Memory B cell (primary cell): ENCODE measurements at regions not wholly inside any gene's neighbourhood (a gene's known extent, or its start where the extent isn't known, plus 50 kb on each side); places are given as distances from the start of the nearest gene placed in this dataset.
"Not testable (repeated sequence)": the region's sequence is repeated elsewhere in the genome, so short reads cannot be mapped to it uniquely, and the experiment has no call there.

Experiments
- ATAC-seq: fragments of 150-1000 bp; cut with Tn5 transposase; 2 replicates; pipeline ENCODE4 v1.10.0; 2021; ENCODE audit warnings: low read depth, mild to moderate bottlenecking, moderate library complexity
- DNase-seq, 2 donors: peaks; one replicate each; pipeline ENCODE4 v3.0.0; 2022; ENCODE audit warnings: low spot score in 2 of 2
- H3K27ac Mint-ChIP-seq: one replicate; pipeline ENCODE4 v1.8.0; 2022; ENCODE audit warnings: mild to moderate bottlenecking, moderate library complexity, mixed read lengths
- H3K27me3 Mint-ChIP-seq: one replicate; pipeline ENCODE4 v1.8.0; 2022; ENCODE audit warnings: mixed read lengths
- H3K36me3 Mint-ChIP-seq: one replicate; pipeline ENCODE4 v1.8.0; 2022; ENCODE audit warnings: mild to moderate bottlenecking, mixed read lengths
- H3K4me1 Mint-ChIP-seq: one replicate; pipeline ENCODE4 v1.8.0; 2022; ENCODE audit warnings: mixed read lengths
- H3K4me3 Mint-ChIP-seq: one replicate; pipeline ENCODE4 v1.8.0; 2022; ENCODE audit warnings: mild to moderate bottlenecking, moderate library complexity, mixed read lengths
- H3K9me3 Mint-ChIP-seq: one replicate; pipeline ENCODE4 v1.8.0; 2022; ENCODE audit warnings: mixed read lengths

DNA sequence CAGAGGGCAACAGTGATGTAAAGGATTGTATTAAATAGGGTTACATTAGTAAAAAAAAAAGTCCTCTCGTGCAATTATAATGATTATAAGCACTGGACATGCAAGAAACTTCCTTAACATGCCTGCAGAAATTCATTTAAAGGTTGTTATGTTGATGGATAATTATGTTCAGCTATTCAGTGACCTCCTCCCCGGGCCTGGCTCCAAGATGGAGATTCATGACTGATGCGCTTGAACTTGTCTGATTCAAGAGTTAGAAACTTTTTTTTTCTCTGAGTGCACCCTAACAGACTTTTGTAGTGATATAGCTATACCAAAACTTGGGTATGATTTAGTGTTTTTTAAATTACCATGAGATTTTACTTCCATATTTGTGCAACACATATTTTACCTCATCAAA lies 1170.0 kb upstream of the CITED2 start:
- DNase-seq (no peak), ATAC-seq (no peak)
- Mint-ChIP-seq H3K9me3 (no peaks in the 10 kb centered on the region), H3K4me1 (no peaks in the 10 kb centered on the region), H3K4me3 (no peak overlapping the region), H3K27ac (no peak overlapping the region), H3K27me3 (no peaks in the 10 kb centered on the region), H3K36me3 (no peaks in the 10 kb centered on the region)

- Mint-ChIP-seq H3K27ac (no peak overlapping the region), H3K4me3 (no peak overlapping the region), H3K4me1 (no peaks in the 10 kb centered on the region), H3K9me3 (no peaks in the 10 kb centered on the region), H3K36me3 (no peaks in the 10 kb centered on the region), H3K27me3 (no peaks in the 10 kb centered on the region)
- no peak for DNase-seq
- no peak for ATAC-seq
Observed at GRCh38 chr6:140542863-140543262, 1168.4 kb upstream of the CITED2 start.

DNA sequence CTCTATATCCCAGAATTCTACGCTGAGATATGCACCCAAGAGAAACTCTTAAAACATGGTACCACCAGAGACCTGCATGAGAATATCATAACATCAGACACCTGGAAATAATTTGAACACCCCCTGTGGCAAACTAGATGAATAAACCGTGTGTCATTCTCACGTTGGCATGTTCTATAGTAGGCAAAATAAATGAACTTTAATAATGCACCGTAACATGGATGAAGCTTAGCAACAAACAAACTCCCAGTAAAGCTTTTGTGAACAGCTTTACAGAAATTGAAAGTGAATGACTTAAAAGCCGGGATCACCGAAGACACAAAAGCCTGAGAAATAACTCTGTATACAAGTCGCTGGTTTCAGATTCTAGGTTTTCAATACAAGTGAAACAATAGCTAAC lies 1166.8 kb upstream of the CITED2 start:
- Mint-ChIP-seq H3K27ac (no peak overlapping the region), H3K9me3 (no peaks in the 10 kb centered on the region), H3K36me3 (no peaks in the 10 kb centered on the region), H3K4me1 (no peaks in the 10 kb centered on the region), H3K4me3 (no peak overlapping the region), H3K27me3 (no peaks in the 10 kb centered on the region)
- ATAC-seq (no peak), DNase-seq (no peak)

DNA sequence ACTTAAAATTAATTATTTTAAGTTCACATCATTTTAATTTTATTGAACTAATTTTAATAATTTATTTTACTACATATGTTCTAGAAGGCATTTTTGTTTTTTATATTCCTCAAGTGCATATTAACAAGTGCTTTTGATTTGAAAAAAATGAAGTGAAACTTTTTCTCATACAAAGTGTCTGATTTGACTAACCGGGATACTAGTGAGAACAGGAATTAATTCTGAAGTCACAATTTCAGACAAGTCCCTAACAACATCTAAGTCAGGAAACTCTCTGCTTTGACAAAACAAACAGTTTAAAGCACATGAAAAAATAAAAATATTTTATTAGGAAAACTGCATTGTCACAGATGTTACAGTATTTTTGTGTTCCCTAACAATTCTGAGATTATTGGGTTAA lies 1166.3 kb upstream of the CITED2 start:
- ATAC-seq (no peak), DNase-seq (no peak)
- Mint-ChIP-seq H3K9me3 (no peaks in the 10 kb centered on the region), H3K4me3 (no peak overlapping the region), H3K4me1 (no peaks in the 10 kb centered on the region), H3K27ac (no peak overlapping the region), H3K36me3 (no peaks in the 10 kb centered on the region), H3K27me3 (no peaks in the 10 kb centered on the region)

DNA sequence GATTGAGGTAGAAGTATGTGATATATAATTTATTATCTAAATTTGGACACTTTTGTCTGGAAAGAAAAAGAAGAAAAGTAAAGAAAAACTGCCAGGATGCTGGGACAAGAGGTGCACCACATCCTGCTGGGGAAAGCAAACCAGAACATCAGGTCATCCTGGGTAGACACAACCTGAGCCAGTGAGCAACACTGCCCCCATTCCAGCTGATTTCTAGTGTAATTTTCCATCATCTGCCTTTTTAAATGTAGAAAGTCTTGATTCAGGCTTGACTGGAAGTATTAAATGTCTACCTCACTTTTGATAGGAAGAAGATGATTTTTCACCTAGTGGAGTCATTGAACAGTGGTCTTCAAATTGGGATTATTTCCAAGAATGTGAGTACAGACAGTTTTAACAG lies 1164.5 kb upstream of the CITED2 start:
- Mint-ChIP-seq H3K4me1 (no peaks in the 10 kb centered on the region), H3K36me3 (no peaks in the 10 kb centered on the region), H3K27me3 (no peaks in the 10 kb centered on the region), H3K27ac (no peak overlapping the region), H3K4me3 (no peak overlapping the region), H3K9me3 (peaks cover 4% of the 10 kb centered on the region)
- DNase-seq (no peak), ATAC-seq (no peak)

DNA sequence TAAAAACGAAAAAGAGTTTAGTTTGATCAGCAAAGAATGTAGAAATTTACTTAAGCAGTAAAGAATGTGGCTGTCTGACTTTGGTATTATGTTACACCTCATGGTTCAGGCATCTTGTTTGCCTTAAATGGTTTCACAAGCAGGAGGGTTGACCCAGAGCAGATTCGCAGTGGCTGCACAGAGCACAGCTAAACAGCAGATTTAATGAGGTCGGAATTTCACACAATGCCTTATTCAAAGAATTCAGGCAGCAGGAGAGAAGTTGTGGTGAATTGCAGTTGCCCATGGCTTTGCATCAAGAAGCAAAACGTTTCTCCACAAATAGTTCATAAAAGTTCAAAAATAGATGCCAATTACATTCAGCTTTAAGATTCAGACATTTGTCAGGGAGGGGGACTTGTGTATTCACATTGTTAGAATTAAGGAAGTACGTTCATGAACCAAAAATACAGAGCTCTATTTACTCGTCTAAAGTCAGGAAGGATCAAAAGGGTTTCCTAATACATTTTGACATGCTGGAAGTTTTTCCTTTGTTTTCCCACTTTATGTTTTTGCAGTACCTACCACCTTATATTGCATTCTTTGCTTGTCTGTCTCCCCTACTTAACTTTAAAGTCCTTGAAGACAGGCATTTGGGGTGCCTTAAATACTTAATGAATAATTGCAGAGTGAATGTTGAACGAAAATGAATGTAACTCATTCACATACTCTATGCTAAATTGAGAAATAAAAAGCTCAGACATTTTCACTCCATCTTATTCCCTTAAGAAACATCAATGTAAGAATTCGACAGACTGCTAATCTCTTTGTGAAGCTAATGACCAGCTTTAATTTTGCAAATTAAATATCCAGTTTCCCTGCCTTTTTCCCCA lies 1163.6 kb upstream of the CITED2 start:
- ATAC-seq (no peak), DNase-seq (no peak)
- no peaks in the 10 kb centered on the region for H3K4me1 Mint-ChIP-seq
- no peak overlapping the region for H3K4me3 Mint-ChIP-seq
- H3K9me3 Mint-ChIP-seq: peaks cover 4% of the 10 kb centered on the region
- H3K36me3 Mint-ChIP-seq: no peaks in the 10 kb centered on the region
- no peak overlapping the region for H3K27ac Mint-ChIP-seq
- no peaks in the 10 kb centered on the region for H3K27me3 Mint-ChIP-seq

GRCh38 chr6:140537211-140537610 lies 1162.8 kb upstream of the CITED2 start:
- ATAC-seq: no peak
- Mint-ChIP-seq H3K27me3 (no peaks in the 10 kb centered on the region), H3K36me3 (no peaks in the 10 kb centered on the region), H3K9me3 (peaks cover 4% of the 10 kb centered on the region), H3K27ac (no peak overlapping the region), H3K4me3 (no peak overlapping the region), H3K4me1 (no peaks in the 10 kb centered on the region)
- DNase-seq: no peak

- Mint-ChIP-seq H3K36me3 (no peaks in the 10 kb centered on the region), H3K27ac (no peak overlapping the region), H3K4me1 (no peaks in the 10 kb centered on the region), H3K9me3 (peaks cover 4% of the 10 kb centered on the region), H3K4me3 (no peak overlapping the region), H3K27me3 (peaks cover 2% of the 10 kb centered on the region)
- ATAC-seq (no peak), DNase-seq (no peak)
Observed at GRCh38 chr6:140535511-140535910, 1161.1 kb upstream of the CITED2 start.

DNA sequence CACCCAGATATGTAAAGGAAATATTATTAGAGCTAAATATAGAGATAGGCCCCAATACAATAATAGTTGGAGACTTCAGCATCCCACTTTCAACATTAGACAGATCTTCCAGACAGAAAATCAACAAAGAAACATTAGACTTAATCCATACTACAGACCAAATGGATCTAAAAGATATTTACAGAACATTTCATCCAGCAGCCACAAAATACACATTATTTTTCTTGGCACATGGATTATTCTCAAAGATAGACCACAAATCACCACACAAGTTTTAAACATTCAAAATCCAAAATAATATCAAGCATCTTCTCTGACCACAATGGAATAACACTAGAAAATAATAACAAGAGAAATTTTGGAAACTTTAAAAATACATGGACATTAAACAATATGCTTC lies 1159.1 kb upstream of the CITED2 start:
- no peaks in the 10 kb centered on the region for H3K36me3 Mint-ChIP-seq
- H3K27me3 Mint-ChIP-seq: peaks cover 2% of the 10 kb centered on the region
- H3K4me3 Mint-ChIP-seq: no peak overlapping the region
- no peaks in the 10 kb centered on the region for H3K4me1 Mint-ChIP-seq
- DNase-seq (no peak), ATAC-seq (no peak)
- H3K9me3 Mint-ChIP-seq: peaks cover 4% of the 10 kb centered on the region
- H3K27ac Mint-ChIP-seq: no peak overlapping the region

DNA sequence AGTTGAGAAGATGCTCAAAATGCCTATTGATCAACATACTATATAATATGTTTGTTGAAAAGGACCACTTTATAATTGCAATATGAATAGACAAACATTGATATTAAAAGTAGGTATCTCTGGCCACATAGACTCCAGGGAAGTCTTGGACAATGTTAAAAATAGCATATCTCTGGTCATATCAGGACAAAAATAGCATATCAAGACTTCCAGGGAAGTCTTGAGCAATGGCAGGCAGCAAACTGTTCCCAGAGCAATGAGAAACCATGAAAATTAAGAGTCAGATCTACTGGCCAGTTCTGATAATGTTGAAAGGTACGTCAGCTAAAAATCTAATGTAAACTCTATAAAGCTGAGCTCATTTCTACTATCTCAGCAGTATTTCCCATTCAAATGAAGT lies 1130.3 kb upstream of the CITED2 start:
- Mint-ChIP-seq H3K27me3 (no peaks in the 10 kb centered on the region), H3K4me3 (no peak overlapping the region), H3K4me1 (no peaks in the 10 kb centered on the region), H3K27ac (no peak overlapping the region), H3K9me3 (no peaks in the 10 kb centered on the region), H3K36me3 (no peaks in the 10 kb centered on the region)
- DNase-seq (no peak), ATAC-seq (no peak)

GRCh38 chr6:140500849-140501248 lies 1126.4 kb upstream of the CITED2 start:
- DNase-seq: no peak
- Mint-ChIP-seq H3K9me3 (no peaks in the 10 kb centered on the region), H3K27me3 (no peaks in the 10 kb centered on the region), H3K27ac (no peak overlapping the region), H3K4me1 (no peaks in the 10 kb centered on the region), H3K36me3 (no peaks in the 10 kb centered on the region), H3K4me3 (no peak overlapping the region)
- ATAC-seq: no peak

DNA sequence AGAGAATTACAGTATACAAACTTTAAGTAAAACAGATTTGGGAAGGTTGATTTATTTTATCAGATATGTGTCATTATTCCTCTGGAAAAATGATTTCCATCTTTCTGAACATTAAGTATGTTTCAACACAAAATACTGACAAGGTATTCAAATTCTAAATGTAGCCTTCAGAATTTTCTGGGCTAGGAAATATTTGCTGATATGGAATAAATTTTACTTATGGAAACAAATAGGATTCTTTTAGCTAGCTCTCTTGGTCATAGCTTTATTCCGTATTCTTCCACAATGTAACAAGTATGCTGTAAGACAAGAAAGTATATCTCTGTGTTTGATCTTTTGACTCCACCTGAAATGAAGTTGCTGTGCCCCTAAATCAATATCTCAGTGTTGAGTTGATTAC lies 1125.2 kb upstream of the CITED2 start:
- no peak for ATAC-seq
- H3K4me1 Mint-ChIP-seq: no peaks in the 10 kb centered on the region
- H3K36me3 Mint-ChIP-seq: no peaks in the 10 kb centered on the region
- H3K4me3 Mint-ChIP-seq: no peak overlapping the region
- H3K27ac Mint-ChIP-seq: no peak overlapping the region
- H3K27me3 Mint-ChIP-seq: no peaks in the 10 kb centered on the region
- no peak for DNase-seq
- no peaks in the 10 kb centered on the region for H3K9me3 Mint-ChIP-seq

GRCh38 chr6:140494321-140495108 lies 1120.1 kb upstream of the CITED2 start:
- H3K9me3 Mint-ChIP-seq: no peaks in the 10 kb centered on the region
- DNase-seq: no peak
- H3K27ac Mint-ChIP-seq: no peak overlapping the region
- H3K4me1 Mint-ChIP-seq: no peaks in the 10 kb centered on the region
- H3K4me3 Mint-ChIP-seq: no peak overlapping the region
- no peaks in the 10 kb centered on the region for H3K36me3 Mint-ChIP-seq
- ATAC-seq: no peak
- no peaks in the 10 kb centered on the region for H3K27me3 Mint-ChIP-seq

GRCh38 chr6:140493470-140493869 lies 1119.0 kb upstream of the CITED2 start:
- H3K27ac Mint-ChIP-seq, ATAC-seq, H3K9me3 Mint-ChIP-seq, DNase-seq, H3K36me3 Mint-ChIP-seq, H3K4me1 Mint-ChIP-seq, H3K4me3 Mint-ChIP-seq, H3K27me3 Mint-ChIP-seq: not testable (repeated sequence)
